GM18502 (cell line): ENCODE measurements at regions not wholly inside any gene's neighbourhood (a gene's known extent, or its start where the extent isn't known, plus 50 kb on each side); places are given as distances from the start of the nearest gene placed in this dataset.
"Not testable (repeated sequence)": the region's sequence is repeated elsewhere in the genome, so short reads cannot be mapped to it uniquely, and the experiment has no call there.

Experiments used
- ATAC-seq: cut with Tn5 transposase; IDR thresholded peaks from one replicate; pipeline ENCODE4 v1.9.1; 2021; ENCODE audit warnings: mild to moderate bottlenecking; ENCODE audit not compliant: unreplicated experiment, poor library complexity

GRCh38 chr2:185372188-185372587 lies 366.4 kb upstream of the FSIP2 start:
- ATAC-seq: no peak

GRCh38 chr2:185373229-185373628 lies 365.4 kb upstream of the FSIP2 start:
- ATAC-seq: no peak

- ATAC-seq: no peak
Observed at GRCh38 chr2:185374878-185375277, 363.7 kb upstream of the FSIP2 start.

- ATAC-seq: no peak
Observed at GRCh38 chr2:185375731-185376130, 362.9 kb upstream of the FSIP2 start.

GRCh38 chr2:185381631-185382030 lies 357.0 kb upstream of the FSIP2 start:
- no peak for ATAC-seq

- ATAC-seq: no peak
Observed at GRCh38 chr2:185384822-185385560, 353.6 kb upstream of the FSIP2 start.

GRCh38 chr2:185388226-185388625 lies 350.4 kb upstream of the FSIP2 start:
- no peak for ATAC-seq

GRCh38 chr2:185391543-185391942 lies 347.1 kb upstream of the FSIP2 start:
- ATAC-seq: no peak

GRCh38 chr2:185393091-185393490 lies 345.5 kb upstream of the FSIP2 start:
- no peak for ATAC-seq

- ATAC-seq: no peak
Observed at GRCh38 chr2:185402474-185402873, 336.1 kb upstream of the FSIP2 start.

- no peak for ATAC-seq
Observed at GRCh38 chr2:185404578-185404977, 334.0 kb upstream of the FSIP2 start.

- no peak for ATAC-seq
Observed at GRCh38 chr2:185417111-185417510, 321.5 kb upstream of the FSIP2 start.

GRCh38 chr2:185417688-185418087 lies 320.9 kb upstream of the FSIP2 start:
- no peak for ATAC-seq

- ATAC-seq: not testable (repeated sequence)
Observed at GRCh38 chr2:185424958-185425629, 313.5 kb upstream of the FSIP2 start.

GRCh38 chr2:185428000-185428399 lies 310.6 kb upstream of the FSIP2 start:
- ATAC-seq: no peak

GRCh38 chr2:185433824-185434223 lies 304.8 kb upstream of the FSIP2 start:
- ATAC-seq: no peak

GRCh38 chr2:185436787-185437372 lies 301.7 kb upstream of the FSIP2 start:
- ATAC-seq: no peak

- no peak for ATAC-seq
Observed at GRCh38 chr2:185441486-185442005, 297.1 kb upstream of the FSIP2 start.

GRCh38 chr2:185456517-185456916 lies 282.1 kb upstream of the FSIP2 start:
- ATAC-seq: no peak

GRCh38 chr2:185463481-185463880 lies 275.1 kb upstream of the FSIP2 start:
- no peak for ATAC-seq

GRCh38 chr2:185466915-185467314 lies 271.7 kb upstream of the FSIP2 start:
- no peak for ATAC-seq
